ENCODE measurements at regions not wholly inside any gene's neighbourhood (a gene's known extent, or its start where the extent isn't known, plus 50 kb on each side); places are given as distances from the start of the nearest gene placed in this dataset.

- Histone ChIP-seq H3K4me3 (no peak overlapping the region), H3K9me3 (no peaks in the 10 kb centered on the region), H3K27me3 (no peaks in the 10 kb centered on the region), H3K27ac (no peak overlapping the region), H3K4me1 (no peaks in the 10 kb centered on the region), H3K36me3 (no peaks in the 10 kb centered on the region)
- intact Hi-C loops (cut with DNase I) = no loop called here
- DNase-seq (no peak), ATAC-seq (no peak)
- TF ChIP-seq CTCF (IDR thresholded peaks at IDR 0.05) = no peak
These were observed 54.4 kb upstream of the ARID5B start for GRCh38 chr10:61847087-61847486.

GRCh38 chr10:61847640-61848039, 53.9 kb upstream of the ARID5B start:
- H3K27me3 ChIP-seq = no peaks in the 10 kb centered on the region
- no peaks in the 10 kb centered on the region for H3K4me1 ChIP-seq
- no peak for TF ChIP-seq CTCF (IDR thresholded peaks at IDR 0.05)
- intact Hi-C loops (cut with DNase I) = no loop called here
- H3K36me3 ChIP-seq = no peaks in the 10 kb centered on the region
- ATAC-seq (no peak), DNase-seq (no peak)
- no peak overlapping the region for H3K27ac ChIP-seq
- no peak overlapping the region for H3K4me3 ChIP-seq
- no peaks in the 10 kb centered on the region for H3K9me3 ChIP-seq

- H3K4me3 ChIP-seq = no peak overlapping the region
- no peaks in the 10 kb centered on the region for H3K27me3 ChIP-seq
- H3K36me3 ChIP-seq = no peaks in the 10 kb centered on the region
- no peaks in the 10 kb centered on the region for H3K9me3 ChIP-seq
- ATAC-seq = no peak
- H3K4me1 ChIP-seq = no peaks in the 10 kb centered on the region
- intact Hi-C loops (cut with DNase I) = no loop called here
- TF ChIP-seq CTCF (IDR thresholded peaks at IDR 0.05) = no peak
- DNase-seq = no peak
- H3K27ac ChIP-seq = no peak overlapping the region
These were observed 51.1 kb upstream of the ARID5B start for GRCh38 chr10:61850376-61850775.
